Loucy (cell line): ENCODE measurements at regions not wholly inside any gene's neighbourhood (a gene's known extent, or its start where the extent isn't known, plus 50 kb on each side); places are given as distances from the start of the nearest gene placed in this dataset.

Experiments used
- EZH2phosphoT487 ChIP-seq: fragments of 200-600 bp; IDR thresholded peaks from 2 replicates; pipeline ENCODE4 v1.6.1; 2018; ENCODE audit warnings: antibody characterized with exemption, mild to moderate bottlenecking, moderate library complexity, borderline replicate concordance
- TF ChIP-seq, protein P1 (sequence below): fragments of 200-600 bp; sonication (generic); conservative IDR thresholded peaks from 2 replicates; pipeline ENCODE4 v1.5.1; 2014; ENCODE audit warnings: mild to moderate bottlenecking, antibody characterized with exemption, low read length

DNA sequence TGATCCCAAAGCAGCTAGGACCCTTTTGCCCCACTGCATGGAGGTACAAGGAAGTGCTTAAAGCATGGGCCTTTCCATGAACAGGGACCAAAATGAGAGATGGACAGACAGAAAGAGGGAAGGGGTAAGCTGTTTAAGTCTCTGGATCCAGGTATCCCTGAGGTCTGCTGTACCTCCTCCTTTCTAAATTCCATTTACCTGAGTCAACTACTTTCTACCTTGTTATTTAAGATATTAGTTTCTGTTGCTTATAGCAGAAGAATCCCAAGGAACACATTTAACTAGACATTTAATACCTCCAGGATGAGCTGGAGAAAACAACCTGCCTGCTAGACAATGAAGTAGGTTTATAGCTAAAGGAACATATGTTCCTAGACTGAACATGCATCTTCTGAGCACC, 157.6 kb upstream of the TMCC3 start:
- TF ChIP-seq, protein P1, sequence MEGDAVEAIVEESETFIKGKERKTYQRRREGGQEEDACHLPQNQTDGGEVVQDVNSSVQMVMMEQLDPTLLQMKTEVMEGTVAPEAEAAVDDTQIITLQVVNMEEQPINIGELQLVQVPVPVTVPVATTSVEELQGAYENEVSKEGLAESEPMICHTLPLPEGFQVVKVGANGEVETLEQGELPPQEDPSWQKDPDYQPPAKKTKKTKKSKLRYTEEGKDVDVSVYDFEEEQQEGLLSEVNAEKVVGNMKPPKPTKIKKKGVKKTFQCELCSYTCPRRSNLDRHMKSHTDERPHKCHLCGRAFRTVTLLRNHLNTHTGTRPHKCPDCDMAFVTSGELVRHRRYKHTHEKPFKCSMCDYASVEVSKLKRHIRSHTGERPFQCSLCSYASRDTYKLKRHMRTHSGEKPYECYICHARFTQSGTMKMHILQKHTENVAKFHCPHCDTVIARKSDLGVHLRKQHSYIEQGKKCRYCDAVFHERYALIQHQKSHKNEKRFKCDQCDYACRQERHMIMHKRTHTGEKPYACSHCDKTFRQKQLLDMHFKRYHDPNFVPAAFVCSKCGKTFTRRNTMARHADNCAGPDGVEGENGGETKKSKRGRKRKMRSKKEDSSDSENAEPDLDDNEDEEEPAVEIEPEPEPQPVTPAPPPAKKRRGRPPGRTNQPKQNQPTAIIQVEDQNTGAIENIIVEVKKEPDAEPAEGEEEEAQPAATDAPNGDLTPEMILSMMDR, result no peak
- TF ChIP-seq EZH2phosphoT487, result no peak
